H1 (cell line): ENCODE measurements at regions not wholly inside any gene's neighbourhood (a gene's known extent, or its start where the extent isn't known, plus 50 kb on each side); places are given as distances from the start of the nearest gene placed in this dataset.

Experiments used
- EGR1 ChIP-seq: IDR thresholded peaks from 2 replicates; pipeline ENCODE4 v1.6.1; 2011; ENCODE audit warnings: low read depth, low read length, borderline replicate concordance
- TAF7 ChIP-seq: optimal IDR thresholded peaks from 2 replicates; pipeline ENCODE3; 2011; ENCODE audit warnings: low read depth, mild to moderate bottlenecking, inconsistent platforms, low read length, moderate library complexity, borderline replicate concordance

DNA sequence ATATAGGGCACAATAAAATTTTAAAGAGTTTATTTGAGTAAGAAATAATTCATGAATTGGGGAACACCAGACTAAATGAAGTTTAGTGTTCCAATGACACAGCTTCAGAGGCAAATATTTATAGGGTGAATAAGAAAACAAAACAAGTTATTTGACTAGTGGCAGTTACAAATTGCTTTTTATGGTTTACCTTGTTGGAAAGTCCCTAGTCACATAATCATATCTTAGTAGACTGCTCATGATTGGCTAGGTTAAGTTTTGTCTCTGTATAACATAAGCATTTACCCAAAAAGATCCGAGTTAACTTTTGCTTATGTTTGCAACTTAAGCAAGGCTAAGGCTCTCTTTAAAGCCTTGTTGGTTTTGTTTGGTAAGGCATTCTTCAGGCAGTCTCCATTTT is 224.7 kb upstream of the MIR17HG start (continued):
- TF ChIP-seq EGR1 (no peak), TAF7 (no peak)
- TF ChIP-seq, all 59 proteins: peak for 0
